Keratinocyte (primary cell): ENCODE measurements at regions not wholly inside any gene's neighbourhood (a gene's known extent, or its start where the extent isn't known, plus 50 kb on each side); places are given as distances from the start of the nearest gene placed in this dataset.

Source experiments
- DNase-seq: peaks from one replicate; pipeline ENCODE4 v3.0.0-alpha.2; 2011; ENCODE audit warnings: low read depth, missing footprints, low spot score
- FAIRE-seq: peaks from 2 replicates; lab custom pipeline; 2011; peaks lifted over from hg19 to GRCh38; lab: Jason Lieb, UNC
- H2AFZ ChIP-seq: 2 replicates; pipeline ENCODE4 v1.6.0; 2012; ENCODE audit warnings: low read length, control low read depth, inconsistent platforms; ENCODE audit not compliant: control insufficient read depth
- H3K27ac ChIP-seq: 2 replicates; pipeline ENCODE4 v1.5.1; 2011; ENCODE audit warnings: low read length; ENCODE audit not compliant: control insufficient read depth, insufficient read depth
- H3K27me3 ChIP-seq: 3 replicates; pipeline ENCODE4 v1.6.0; 2011; ENCODE audit warnings: low read length; ENCODE audit not compliant: control insufficient read depth, insufficient read depth; ENCODE audit errors: extremely low read depth
- H3K36me3 ChIP-seq, 2 experiments: 2 replicates in 1 of 2; 3 replicates in 1 of 2; pipeline ENCODE4 v1.5.1; 2011; ENCODE audit warnings: low read length in 2 of 2, mild to moderate bottlenecking in 1 of 2; ENCODE audit not compliant: control insufficient read depth in 2 of 2, insufficient read depth in 2 of 2; ENCODE audit errors: extremely low read depth in 1 of 2
- H3K4me1 ChIP-seq: 3 replicates; pipeline ENCODE4 v1.5.1; 2011; ENCODE audit warnings: low read length; ENCODE audit not compliant: control insufficient read depth, insufficient read depth; ENCODE audit errors: extremely low read depth
- H3K4me2 ChIP-seq: 3 replicates; pipeline ENCODE4 v1.6.0; 2011; ENCODE audit warnings: low read depth, low read length; ENCODE audit not compliant: control insufficient read depth, insufficient read depth; ENCODE audit errors: extremely low read depth
- H3K4me3 ChIP-seq, 3 experiments: fragments of 200-600 bp in 1 of 3; sonication (generic) in 1 of 3; 2 replicates in 2 of 3; 3 replicates in 1 of 3; pipeline ENCODE4 v1.5.1; 2011 to 2016; ENCODE audit warnings: low read length in 3 of 3, mild to moderate bottlenecking in 3 of 3, control low read depth in 2 of 3, inconsistent platforms in 1 of 3, low read depth in 1 of 3, mixed read lengths in 1 of 3, mixed run types in 1 of 3, moderate library complexity in 1 of 3; ENCODE audit not compliant: control insufficient read depth in 2 of 3, insufficient read depth in 2 of 3; ENCODE audit errors: extremely low read depth in 1 of 3
- H3K79me2 ChIP-seq: 2 replicates; pipeline ENCODE4 v1.6.0; 2012; ENCODE audit warnings: low read length; ENCODE audit not compliant: control insufficient read depth, insufficient read depth
- H3K9ac ChIP-seq: 3 replicates; pipeline ENCODE4 v1.6.0; 2011; ENCODE audit warnings: low read length; ENCODE audit not compliant: control insufficient read depth, insufficient read depth; ENCODE audit errors: extremely low read depth
- H3K9me1 ChIP-seq: 3 replicates; pipeline ENCODE4 v1.6.0; 2011; ENCODE audit warnings: low read length; ENCODE audit not compliant: control insufficient read depth, insufficient read depth; ENCODE audit errors: extremely low read depth
- H3K9me3 ChIP-seq: 2 replicates; pipeline ENCODE4 v1.5.1; 2012; ENCODE audit warnings: low read depth, low read length; ENCODE audit not compliant: control insufficient read depth
- H4K20me1 ChIP-seq: 3 replicates; pipeline ENCODE4 v1.6.0; 2011; ENCODE audit warnings: low read length; ENCODE audit not compliant: control insufficient read depth, insufficient read depth; ENCODE audit errors: extremely low read depth
- CTCF ChIP-seq, 3 experiments: IDR thresholded peaks in 1 of 3; conservative IDR thresholded peaks in 1 of 3; optimal IDR thresholded peaks in 1 of 3; 2 replicates in 2 of 3; 3 replicates in 1 of 3; pipeline versions ENCODE3 to v1.5.1; 2011; ENCODE audit warnings: low read length in 3 of 3, mild to moderate bottlenecking in 3 of 3, moderate library complexity in 2 of 3, control low read depth in 1 of 3, inconsistent platforms in 1 of 3; ENCODE audit not compliant: insufficient read depth in 2 of 3; ENCODE audit errors: extremely low read depth in 1 of 3
- EZH2 ChIP-seq: IDR thresholded peaks from one replicate; pipeline ENCODE4 v1.6.1; 2012; ENCODE audit warnings: inconsistent platforms, mild to moderate bottlenecking, low read length, moderate library complexity
- dilution Hi-C: fragments of 300-500 bp; cut with MboI; formaldehyde crosslinking; loops from one replicate; pipeline ENCODE4 v1.7.0; 2020; ENCODE audit warnings: low sequenced_read_pairs; ENCODE audit not compliant: extremely low pct_ligation_motif_present

- no peak overlapping the region for H2AFZ ChIP-seq
- H3K9me1 ChIP-seq: no peaks in the 10 kb centered on the region
- H3K27me3 ChIP-seq: no peaks in the 10 kb centered on the region
- no peaks in the 10 kb centered on the region for H3K9me3 ChIP-seq
- H3K4me3 ChIP-seq: no peak overlapping the region
- no peak overlapping the region for H3K4me2 ChIP-seq
- DNase-seq: no peak
- no peak overlapping the region for H3K9ac ChIP-seq
- no peak for FAIRE-seq
- H3K27ac ChIP-seq: no peak overlapping the region
- dilution Hi-C loops: no loop called here
- TF ChIP-seq EZH2 (no peak), CTCF (optimal IDR thresholded peaks at IDR 0.05 in 1 of 3, IDR thresholded peaks at IDR 0.05 in 1 of 3, conservative IDR thresholded peaks at IDR 0.05 in 1 of 3; ENCODE audit: extremely low read depth in 1 of 3, insufficient read depth in 2 of 3, low read length in 3 of 3) (no peak)
- H4K20me1 ChIP-seq: no peaks in the 10 kb centered on the region
- H3K79me2 ChIP-seq: no peaks in the 10 kb centered on the region
- H3K4me1 ChIP-seq: no peaks in the 10 kb centered on the region
- no peaks in the 10 kb centered on the region for H3K36me3 ChIP-seq
These were observed 65.6 kb downstream of the OR13H1 start for GRCh38 chrX:131609480-131609879.

DNA sequence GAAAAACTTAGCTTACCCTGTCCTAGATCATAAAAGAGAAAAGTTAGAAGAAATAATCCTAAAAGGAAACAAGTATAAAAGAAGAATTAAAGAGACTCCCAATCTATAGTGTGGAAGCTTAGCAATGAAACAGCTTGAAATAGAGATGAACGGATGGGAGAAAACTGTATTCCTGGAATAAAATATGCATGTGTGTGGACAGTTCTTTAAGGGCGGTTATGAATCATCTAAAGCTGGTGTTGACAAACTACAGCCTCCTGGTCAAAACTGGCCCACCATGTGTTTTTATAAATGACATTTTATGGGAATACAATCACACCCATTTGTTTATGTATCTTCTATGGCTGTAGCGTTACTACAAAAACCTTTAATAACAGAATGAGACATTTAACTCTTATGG lies 69.4 kb downstream of the OR13H1 start:
- Histone ChIP-seq H3K79me2 (no peaks in the 10 kb centered on the region), H3K4me1 (no peaks in the 10 kb centered on the region), H3K4me3 (no peak overlapping the region), H2AFZ (no peak overlapping the region), H3K27me3 (no peaks in the 10 kb centered on the region), H3K9ac (no peak overlapping the region), H3K36me3 (no peaks in the 10 kb centered on the region), H3K9me1 (no peaks in the 10 kb centered on the region), H4K20me1 (no peaks in the 10 kb centered on the region), H3K27ac (no peak overlapping the region), H3K9me3 (no peaks in the 10 kb centered on the region), H3K4me2 (no peak overlapping the region)
- dilution Hi-C loops: no loop called here
- FAIRE-seq (no peak), DNase-seq (no peak)
- TF ChIP-seq CTCF (optimal IDR thresholded peaks at IDR 0.05 in 1 of 3, IDR thresholded peaks at IDR 0.05 in 1 of 3, conservative IDR thresholded peaks at IDR 0.05 in 1 of 3; ENCODE audit: extremely low read depth in 1 of 3, insufficient read depth in 2 of 3, low read length in 3 of 3) (no peak), EZH2 (no peak)
